ENCODE measurements at regions not wholly inside any gene's neighbourhood (a gene's known extent, or its start where the extent isn't known, plus 50 kb on each side); places are given as distances from the start of the nearest gene placed in this dataset.

DNA sequence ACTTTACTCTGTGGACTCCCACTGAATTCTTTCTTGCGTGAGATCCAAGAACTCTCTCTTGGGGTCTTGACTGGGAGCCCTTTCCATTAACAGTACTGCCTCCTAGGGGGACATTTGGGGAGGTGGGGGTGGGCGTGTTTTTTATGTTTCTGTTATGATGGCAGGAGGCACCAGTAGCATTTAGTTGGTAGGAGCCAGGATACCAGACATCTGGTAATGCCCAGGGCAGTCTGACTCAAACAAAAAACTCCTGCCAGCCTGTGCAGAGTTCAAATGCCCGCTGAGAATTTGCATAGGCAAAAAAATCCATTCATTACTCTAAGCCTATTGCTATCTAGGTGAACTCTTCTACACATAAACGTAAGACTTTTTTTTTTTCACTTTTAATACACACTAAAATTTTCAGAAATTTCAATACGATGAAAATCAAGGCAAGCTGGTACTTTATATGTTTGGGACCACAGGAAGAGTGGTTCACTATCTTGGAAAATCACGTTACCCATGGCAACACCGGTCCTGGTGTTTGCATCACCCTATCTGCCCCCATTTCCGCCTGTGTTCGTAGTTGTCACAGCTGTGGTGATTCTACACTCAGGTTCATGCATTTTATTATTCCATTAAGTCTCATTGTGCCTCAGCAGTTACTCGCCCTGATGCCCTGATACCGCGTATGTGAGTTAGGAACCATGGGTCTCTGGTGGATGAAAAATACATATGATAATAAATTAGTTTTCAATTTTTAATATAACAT lies 121.1 kb upstream of the XYLT1 start:
- DNase-seq (ENCODE audit: low spot score), result no peak

DNA sequence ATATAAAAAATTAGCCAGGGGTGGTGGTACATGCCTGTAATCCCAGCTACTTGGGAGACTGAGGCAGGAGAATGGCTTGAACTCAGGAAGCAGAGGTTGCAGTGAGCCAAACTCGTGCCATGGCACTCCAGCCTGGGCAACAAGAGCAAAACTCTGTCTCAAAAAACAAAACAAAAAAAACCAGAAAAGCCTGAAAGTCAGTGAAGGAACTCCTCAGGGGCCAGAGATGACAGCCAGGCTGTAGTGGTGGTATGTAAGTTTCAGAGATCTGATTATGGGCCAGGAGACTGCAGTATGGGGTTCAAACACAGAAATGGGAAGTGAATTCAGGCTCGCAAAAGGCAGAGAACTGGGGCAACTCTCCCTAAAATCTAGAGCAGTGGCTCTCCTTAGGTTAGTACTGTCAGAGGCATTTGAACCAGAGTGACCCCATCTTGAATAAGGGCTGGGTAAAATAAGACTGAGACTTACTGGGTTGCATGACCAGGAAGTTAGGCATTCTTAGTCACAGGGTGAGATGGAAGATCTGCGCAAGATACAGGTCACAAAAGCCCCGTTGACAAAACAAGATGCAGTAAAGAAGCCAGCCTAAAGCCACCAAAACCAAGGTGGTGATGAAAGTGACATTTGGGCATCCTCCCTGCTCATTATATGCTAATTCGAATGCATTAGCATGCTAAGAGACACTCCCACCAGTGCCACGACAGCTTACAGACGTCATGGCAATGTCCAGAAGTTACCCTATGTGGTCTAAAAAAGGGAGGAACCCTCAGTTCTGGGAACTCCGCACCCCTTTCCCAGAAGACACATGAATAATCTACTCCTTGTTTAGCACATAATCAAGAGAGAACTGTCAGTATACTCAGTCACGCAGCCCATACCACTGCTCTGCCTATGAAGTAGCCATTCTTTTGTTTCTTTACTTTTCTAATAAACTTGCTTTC lies 120.2 kb upstream of the XYLT1 start:
- DNase-seq (ENCODE audit: low spot score), result no peak

DNA sequence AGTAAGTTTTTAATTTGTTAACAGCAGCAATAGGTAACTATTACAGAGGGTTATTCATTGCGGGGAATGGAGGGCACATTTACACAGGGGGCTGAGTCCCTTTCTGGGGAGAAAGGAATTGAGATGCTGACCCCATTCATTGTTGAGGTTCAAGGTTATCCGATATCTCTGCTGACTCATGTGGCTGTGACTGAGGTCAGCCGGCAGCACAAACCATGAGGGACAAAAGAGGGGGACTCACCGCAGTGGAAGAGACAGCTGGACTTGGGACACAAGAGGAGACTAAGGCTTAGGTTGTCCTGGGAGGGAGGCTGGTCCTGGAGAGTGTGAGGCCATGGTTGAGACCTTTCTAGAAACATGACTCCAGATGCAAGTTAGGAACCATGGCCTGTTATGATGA lies 119.1 kb upstream of the XYLT1 start:
- no peak for DNase-seq (ENCODE audit: low spot score)

DNA sequence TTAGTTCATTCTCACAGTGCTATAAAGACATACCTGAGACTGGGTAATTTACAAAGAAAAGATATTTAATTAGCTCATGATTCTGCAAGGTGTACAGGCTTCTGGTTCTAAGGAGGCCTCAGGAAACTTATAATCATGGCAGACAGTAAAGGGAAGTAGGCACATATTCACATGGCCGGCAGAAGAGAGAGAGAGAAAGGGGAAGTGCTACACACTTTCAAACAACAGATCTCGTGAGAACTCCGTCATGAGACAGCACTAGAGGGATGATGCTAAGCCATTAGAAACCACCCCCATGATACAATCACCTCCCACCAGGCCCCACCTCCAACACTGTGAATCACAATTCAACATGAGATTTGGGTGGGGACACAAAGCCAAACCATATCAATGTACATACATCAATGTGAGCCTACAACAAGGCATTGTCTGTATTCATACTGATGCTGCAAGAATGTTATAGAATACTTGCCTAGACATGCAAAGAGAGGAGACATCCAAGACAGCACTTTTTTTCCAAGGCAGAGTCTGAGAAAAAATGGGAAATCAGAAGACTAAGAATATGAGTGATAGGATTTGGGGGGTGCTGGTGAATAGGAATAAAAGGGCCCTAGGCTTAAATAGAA lies 114.8 kb upstream of the XYLT1 start:
- no peak for DNase-seq (ENCODE audit: low spot score)

DNA sequence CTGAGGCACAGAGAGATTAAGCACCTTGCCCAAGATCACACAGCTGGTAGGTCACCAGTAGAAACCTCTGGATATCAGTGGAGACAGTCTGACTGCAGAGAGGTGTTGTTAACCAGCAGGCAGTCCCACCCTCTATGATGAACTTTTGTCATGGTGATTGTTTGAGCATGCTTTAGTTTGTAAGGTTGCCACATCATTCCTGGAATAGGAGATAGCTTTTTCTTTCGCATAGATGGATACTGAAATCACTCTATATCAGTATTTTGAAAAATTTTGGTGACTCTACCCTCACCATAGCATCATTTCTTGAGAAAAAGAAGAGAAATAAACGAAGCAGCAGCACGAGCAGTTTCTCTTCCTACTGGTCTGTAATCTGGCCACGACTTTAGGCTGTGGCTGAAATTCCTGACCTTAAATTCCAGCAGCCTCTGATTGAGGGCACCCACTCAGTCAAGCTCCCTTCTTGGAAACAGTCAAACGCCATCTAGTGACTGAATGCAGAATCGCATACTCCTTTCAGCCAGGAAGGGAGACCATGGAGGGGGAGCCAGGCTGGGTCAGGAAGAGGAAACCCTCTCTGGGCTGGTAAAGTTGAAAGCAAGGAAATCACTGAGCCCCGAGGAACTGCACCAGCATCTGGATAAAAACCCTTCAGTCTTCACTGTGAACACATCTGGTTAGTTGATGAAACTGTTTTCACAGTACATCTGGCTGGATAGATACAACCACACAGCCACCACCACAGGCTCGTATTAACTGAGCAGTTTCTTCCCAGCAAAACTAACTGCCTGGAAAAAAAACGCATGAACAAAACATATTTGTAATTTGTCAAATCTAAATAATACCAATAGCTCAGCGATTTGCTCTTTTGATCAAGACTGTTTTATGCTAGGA lies 108.5 kb upstream of the XYLT1 start:
- peak; percentile 67 for DNase-seq (ENCODE audit: low spot score)

DNA sequence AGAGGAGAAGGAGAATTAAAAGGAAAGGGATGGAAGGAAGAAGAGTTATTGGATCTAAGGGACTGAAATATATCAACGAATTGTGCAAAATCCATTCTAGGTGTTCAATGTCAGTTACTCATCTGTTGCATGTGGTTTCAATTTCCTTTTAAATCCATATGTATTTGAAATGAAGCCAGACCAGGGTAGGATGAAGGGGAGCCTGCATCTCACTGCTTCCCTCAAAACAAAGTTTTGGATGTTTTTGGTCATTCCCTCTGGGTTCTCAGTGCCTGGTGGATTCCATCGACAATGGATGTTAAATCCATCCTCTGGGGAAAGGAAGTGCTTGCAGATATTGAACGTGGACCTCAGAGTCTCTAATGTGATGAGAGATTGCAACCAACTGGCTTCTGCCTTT lies 103.5 kb upstream of the XYLT1 start:
- no peak for DNase-seq (ENCODE audit: low spot score)

DNA sequence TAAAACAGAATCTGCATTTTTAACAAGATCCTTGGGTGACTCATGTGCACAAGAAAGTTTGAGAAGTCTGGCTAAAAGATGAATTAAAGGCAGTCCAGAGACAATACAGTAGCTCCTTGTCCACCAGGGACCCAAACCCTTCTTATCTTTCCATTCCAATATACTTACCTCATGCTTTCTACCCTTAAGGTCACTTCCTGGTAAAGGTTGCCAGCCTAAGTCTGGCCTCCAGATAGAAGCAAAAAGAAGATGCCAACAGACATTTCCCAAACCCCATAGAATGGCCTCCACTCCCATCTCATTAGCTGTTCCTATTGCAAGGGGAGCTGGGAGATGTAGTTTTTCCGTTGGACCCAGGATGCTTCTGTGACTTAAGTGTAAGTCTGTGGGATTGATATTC lies 101.4 kb upstream of the XYLT1 start:
- no peak for DNase-seq (ENCODE audit: low spot score)

DNA sequence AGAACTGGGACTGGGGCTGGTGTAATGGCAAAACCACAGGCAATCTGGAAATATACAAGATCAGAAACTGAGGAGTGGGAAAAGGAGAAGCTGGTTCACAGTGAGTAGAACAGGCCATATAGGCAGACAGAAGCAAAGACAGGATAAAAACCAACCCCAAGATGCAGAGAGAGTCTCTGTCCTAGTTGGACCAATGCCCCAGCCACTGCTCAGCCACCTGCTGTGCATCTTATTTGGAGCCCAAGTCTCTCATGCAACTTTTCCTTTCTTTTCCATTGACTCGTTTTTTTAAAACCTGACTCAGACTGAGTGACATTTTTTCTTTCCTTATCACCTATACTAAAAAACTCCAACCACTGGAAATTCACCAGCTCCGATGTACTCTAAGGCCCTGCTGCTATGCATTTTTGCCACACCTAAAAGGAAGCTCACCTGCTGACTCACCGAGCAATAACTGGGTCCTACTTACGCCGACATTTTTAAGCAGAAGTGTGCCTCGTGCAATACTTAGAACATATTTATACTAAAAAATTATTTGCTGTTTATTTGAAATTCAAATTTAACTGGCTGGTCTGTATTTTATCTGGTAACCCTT lies 100.8 kb upstream of the XYLT1 start:
- DNase-seq (ENCODE audit: low spot score), result no peak

DNA sequence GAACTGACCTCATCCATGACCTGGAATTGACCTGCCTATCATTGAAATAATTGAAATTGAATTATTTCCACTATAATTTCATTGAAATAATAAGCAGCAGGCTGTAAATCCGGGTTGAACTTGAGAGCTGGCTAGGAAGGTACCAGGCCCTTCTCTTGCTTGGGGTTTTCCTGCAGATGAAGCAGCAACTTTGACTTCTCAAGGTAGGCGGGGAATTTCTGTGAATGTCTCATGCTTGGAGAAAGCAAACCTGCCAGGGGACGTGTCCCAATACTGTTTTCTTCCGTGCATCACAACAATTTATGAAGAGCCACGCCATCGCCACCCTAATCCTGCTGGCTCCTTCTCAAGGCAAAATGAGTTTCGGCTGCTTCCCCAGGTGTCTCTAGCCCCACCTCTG lies 97.5 kb upstream of the XYLT1 start:
- no peak for DNase-seq (ENCODE audit: low spot score)

DNA sequence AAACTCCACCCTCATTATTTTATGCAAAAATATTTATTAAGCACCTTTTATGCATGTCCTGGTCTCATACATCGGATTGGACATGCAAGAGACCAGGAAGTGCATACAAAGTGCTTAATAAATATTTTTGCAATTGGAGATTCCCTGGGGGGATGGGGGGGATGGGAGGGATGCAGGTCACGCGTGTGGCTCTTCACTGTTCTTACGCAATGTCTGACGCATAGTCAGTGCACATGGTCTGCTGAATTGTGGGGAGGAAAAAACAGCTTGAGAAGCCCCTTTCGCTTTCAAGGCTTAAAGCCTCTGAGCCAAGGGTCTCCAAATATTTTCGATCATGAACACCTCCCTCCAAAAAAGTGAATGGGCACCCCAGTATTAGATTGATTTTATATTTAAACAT lies 96.7 kb upstream of the XYLT1 start:
- DNase-seq (ENCODE audit: low spot score), result no peak

DNA sequence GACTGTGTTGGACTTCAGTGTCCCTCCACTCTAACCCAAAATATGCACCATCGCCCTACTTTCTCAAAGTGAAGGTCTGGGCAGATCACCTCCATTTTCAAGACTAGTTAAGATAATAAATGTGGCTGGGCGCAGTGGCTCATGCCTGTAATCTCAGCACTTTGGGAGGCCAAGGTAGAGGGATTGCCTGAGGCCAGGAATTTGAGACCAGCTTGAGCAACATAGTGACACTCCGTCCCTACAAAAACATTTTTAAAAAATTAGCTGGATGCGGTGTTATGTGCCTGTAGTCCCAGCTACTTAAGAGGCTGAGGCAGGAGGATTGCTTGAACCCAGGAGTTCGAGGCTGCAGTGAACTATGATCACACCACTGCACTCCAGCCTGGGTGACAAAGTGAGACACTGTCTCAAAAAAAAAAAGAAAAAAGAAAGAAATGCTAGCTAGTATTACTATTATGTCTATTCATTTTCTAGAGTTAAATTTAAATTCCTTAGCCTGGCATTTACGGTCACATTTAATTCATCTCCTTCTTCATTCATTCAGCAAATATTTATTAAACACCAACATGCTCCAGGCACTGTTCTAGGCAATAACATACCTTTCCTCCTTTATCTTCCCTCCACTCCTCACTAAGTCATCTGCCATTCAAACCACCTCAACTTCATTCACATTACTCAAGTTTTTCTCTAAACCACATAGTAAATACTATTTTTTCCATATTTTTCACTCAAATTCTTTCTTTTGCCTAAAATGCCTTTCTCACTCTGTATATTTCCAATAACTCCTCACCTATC lies 96.1 kb upstream of the XYLT1 start:
- DNase-seq (ENCODE audit: low spot score), result no peak

DNA sequence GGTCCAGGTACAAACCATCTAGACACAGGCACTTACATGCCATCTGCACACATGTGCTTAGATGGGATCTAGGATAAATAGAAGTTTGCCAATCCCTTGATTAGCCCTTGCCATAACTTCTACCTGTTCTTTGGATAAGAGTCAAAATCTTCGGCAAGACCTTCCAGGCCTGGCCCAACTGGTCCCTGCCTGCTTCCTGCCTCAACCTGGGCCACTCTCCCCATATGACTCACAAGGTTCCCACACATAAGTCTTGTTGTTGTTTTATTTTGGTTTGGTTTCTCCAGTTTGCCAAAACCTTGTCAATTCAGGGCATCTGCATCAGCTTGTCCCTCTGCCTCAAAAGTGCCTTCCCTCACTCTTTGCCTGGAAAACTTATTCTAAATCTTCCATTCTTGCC lies 95.3 kb upstream of the XYLT1 start:
- no peak for DNase-seq (ENCODE audit: low spot score)

DNA sequence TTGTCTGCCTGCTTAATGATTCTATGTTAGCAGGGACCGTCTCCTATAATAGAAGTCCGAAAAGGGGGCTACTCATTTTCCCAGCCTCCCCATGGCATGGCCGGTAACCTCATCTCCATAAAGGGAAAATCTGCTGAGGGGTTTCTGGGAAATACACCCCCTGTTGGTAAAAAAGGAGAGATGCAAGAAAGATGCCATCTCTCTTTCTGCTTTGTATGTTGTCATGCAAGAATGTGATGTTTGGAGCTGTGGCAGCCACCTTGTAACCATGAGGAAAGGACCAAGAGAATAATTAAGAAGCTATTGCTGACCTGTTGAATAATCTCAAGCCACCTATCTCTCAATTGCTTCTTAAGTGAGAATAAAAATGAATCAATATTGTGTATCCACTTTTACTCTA lies 94.8 kb upstream of the XYLT1 start:
- no peak for DNase-seq (ENCODE audit: low spot score)

DNA sequence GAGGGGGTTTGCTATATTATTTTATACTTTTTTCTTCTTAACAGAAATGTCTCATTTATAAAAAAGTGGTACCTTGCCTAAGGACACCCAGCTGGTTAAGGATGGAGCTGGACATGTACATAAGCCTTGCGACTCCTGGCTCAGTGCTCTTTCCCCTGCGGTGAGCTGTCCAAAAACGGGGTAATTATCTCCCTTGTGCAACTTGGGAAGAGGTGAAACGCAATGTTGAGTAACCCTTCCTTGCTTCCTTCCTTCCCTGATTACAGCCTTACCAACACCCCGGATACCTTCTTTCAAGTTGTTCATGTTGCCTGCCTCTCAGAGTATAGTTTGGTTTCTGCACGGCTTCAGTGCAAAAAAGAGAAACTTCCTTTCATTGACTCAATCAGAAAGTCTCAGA lies 94.1 kb upstream of the XYLT1 start:
- no peak for DNase-seq (ENCODE audit: low spot score)

DNA sequence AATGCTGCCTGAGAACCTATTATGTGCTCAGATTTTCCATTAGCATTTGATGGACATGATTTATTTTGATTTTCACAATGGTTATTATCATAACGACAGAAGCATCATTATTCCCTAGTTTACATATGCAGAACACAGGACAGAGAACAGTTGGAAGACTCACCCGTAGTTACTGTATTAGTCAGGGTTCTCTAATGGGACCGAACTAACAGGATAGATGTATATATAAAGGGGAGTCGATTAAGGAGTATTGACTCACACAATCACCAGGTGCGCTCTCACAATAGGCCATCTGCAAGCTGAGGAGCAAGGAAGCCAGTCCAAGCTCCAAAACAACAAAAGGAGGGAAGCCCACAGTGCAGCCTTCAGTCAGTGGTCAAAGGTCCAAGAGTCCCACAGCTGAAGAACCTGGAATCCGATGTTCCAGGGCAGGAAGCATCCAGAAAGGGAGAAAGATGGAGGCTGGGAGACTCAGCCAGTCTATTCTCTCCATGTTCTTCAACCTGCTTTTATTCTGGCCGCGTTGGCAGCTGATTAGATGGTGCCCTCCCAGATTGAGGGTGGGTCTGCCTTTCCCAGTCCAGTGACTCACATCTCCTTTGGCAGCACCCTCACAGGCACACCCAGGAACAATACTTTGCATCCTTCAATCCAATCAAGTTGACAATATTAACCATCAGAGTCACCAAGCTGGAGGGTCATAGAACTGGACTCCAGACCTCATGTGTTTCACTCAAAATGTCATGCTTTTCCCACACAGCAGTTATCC lies 92.7 kb upstream of the XYLT1 start:
- DNase-seq (ENCODE audit: low spot score), result no peak

DNA sequence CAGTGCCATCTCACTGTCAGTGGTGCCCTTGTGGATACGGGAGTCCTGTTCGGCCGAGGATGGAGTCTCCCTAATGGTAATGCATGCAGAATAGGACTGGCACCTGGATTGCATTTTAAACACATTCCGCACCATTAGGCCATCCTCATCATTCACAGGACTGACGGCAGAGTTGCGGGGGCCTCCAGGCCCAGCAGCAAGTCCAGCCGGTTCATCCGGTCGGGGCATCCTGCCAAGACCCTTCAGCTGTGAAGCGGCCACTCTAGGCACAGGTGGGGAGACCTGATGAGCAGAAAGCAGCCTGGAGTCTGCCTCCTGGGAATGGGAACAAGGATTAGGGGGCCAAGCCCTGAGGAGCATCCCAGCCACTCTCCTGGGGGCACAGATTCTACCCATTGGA lies 90.3 kb upstream of the XYLT1 start:
- DNase-seq (ENCODE audit: low spot score), result no peak

DNA sequence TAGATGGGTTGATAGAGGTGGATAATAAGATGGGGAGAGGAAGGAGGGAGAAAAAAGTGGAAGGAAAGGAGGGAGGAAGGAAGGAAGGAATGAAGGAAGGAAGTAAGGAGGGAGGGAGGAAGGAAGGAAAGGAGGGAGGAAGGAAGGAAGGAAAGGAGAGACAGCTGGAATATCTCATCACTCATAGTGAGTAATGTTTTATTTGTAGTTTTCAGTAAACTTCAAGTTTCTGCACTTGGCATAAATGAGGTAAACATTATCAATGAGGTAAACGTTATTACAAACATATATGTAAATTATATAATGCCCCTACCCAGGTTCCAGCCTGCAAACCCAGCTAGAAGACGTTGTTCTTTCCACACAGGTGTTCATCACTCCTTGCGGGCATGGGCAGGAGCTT lies 89.8 kb upstream of the XYLT1 start:
- no peak for DNase-seq (ENCODE audit: low spot score)

DNA sequence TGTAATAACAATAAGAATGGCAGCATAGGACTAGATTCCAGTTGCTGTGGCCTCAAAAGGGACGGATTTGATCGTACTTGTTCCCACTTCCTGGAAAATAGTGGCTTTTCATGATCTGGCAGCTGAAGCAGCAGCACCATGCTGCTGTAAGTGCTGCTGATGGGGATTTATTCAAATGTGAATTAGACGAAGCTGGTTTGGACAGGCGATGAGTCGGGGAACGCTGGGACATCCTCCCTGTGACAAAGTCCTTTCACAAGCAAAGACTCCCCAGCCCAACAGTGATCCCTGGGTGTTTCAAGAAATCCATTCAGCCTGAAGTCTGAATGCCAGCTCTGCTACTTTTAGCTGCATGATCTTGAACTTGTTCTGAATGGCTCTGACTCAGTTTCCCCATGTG lies 88.6 kb upstream of the XYLT1 start:
- no peak for DNase-seq (ENCODE audit: low spot score)

DNA sequence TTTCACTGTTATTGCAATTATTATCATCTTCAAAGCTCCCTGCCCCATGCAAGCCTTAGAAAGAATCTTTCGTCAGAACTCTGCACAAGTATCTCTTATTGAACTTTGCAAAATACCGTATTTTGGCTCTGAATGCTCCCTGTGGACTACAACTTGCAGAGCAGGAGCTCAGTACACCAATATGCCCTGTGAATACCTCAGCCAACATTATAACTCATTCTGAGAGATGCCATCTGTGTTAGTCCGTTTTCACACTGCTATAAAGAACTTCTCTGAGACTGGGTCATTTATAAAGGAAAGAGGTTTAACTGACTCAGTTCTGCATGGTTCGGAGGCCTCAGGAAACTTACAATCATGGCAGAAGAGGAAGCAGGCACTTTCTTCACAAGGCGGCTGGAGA lies 87.2 kb upstream of the XYLT1 start:
- no peak for DNase-seq (ENCODE audit: low spot score)

DNA sequence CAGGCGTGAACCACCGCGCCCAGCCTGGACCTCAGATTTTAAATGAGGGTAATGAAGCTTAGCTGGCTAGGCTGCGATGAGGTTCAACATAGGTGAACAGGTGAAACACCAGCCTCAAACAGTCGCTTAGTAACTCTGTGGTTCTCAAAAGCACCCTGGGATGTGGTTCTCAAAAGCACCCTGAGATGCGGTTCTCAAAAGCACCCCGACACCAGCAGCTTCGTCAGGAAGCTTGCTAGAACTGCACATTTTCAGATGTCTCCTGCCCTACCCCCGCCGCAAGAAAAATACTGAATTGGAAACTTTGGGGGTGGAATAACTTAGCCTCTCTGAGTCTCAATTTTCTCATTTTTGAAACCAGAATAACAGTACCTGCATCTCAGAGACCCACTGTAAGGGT lies 86.7 kb upstream of the XYLT1 start:
- no peak for DNase-seq (ENCODE audit: low spot score)

Data from mucosa of gallbladder (tissue), 1 donor.